Left hindlimb (tissue), 1 donor: ENCODE measurements at regions not wholly inside any gene's neighbourhood (a gene's known extent, or its start where the extent isn't known, plus 50 kb on each side); places are given as distances from the start of the nearest gene placed in this dataset.
"Not testable (repeated sequence)": the region's sequence is repeated elsewhere in the genome, so short reads cannot be mapped to it uniquely, and the experiment has no call there.

Experiments used
- DNase-seq: peaks from one replicate; pipeline ENCODE4 v3.0.0-alpha.2; 2018

- DNase-seq, result peak; percentile 27
Observed at GRCh38 chr7:145434811-145435210, 599.0 kb upstream of the TPK1 start.

- DNase-seq, result no peak
Observed at GRCh38 chr7:145431834-145432233, 596.0 kb upstream of the TPK1 start.

DNA sequence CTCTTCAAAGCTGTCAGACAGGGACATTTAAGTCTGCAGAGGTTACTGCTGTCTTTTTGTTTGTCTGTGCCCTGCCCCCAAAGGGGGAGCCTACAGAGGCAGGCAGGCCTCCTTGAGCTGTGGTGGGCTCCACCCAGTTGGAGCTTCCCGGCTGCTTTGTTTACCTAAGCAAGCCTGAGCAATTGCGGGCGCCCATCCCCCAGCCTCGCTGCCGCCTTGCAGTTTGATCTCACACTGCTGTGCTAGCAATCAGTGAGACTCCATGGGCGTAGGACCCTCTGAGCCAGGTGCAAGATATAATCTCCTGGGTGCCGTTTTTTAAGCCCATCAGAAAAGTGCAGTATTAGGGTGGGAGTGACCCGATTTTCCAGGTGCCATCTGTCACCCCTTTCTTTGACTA is 582.6 kb upstream of the TPK1 start:
- not testable (repeated sequence) for DNase-seq

- DNase-seq, result no peak
Observed at GRCh38 chr7:145411066-145411465, 575.2 kb upstream of the TPK1 start.

DNA sequence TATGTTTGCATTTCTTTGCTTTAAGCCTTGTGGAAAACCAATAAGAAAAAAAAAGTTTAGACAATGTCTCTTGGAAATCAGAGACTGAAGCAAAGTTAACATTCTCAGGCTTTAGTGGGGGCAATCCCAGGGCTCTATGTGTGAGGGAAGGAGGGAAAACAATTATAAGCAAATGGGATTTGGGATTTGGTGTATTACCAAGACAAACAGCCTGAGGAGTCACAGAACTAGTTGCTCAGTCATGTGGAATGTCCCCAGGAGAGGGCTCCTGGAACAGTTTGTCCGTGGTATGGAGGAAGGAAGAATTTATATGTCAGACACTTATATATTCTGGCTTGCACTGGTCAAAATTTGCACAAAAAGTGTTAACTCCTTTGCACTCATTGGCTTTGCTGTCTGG is 562.9 kb upstream of the TPK1 start:
- DNase-seq, result no peak

DNA sequence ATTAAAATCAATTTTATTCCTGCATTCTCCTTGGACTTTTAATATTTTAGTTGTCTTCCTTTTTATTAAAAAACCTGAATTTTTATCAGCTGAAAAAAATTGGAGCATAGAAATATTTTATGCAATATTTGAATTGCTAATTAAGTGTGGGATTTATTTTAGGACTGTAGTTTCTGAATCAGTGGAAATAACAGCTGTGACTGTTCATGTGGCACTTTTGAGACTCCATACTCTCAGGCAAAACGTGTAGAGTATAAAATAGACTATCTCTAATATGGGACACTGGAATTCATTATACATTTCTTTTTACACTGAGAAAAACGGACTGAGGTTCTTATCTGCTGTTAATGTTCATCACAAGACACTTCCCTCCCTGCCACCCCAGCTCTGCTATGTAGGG is 558.3 kb upstream of the TPK1 start:
- no peak for DNase-seq

GRCh38 chr7:145382762-145383161 is 546.9 kb upstream of the TPK1 start:
- no peak for DNase-seq

- no peak for DNase-seq
Observed at GRCh38 chr7:145378197-145378596, 542.3 kb upstream of the TPK1 start.

GRCh38 chr7:145360511-145361100 is 524.8 kb upstream of the TPK1 start:
- no peak for DNase-seq

DNA sequence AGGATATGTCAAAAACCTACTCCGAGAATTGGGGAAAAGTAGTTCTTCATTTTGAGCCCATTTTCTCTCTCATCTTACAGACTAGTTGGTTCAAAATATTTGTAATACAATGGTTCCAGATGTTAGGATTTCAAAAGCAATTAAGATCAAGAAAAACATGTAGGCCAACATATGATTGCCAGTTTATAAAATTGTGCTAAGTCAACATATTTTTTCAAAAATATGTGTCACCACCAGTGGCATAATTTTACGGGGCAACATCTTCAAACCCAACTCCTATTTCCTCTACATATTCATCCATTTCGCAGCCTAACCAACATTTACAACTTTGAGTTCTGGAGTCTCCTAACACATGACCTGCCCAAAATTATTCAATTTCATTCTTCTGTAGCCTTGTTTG is 514.5 kb upstream of the TPK1 start:
- no peak for DNase-seq

DNA sequence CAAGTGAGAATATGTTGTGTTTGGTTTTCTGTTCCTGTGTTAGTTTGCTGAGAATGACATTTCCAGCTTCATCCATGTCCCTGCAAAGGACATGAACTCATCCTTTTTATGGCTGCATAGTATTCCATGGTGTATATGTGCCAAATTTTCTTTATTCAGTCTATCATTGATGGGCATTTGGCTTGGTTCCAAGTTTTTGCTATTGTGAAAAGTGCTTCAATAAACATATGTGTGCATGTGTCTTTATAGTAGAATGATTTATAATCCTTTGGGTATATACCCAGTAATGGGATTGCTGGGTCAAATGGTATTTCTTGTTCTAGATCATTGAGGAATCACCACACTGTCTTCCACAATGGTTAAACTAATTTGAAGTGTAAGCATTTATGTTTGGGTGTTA is 513.6 kb upstream of the TPK1 start:
- DNase-seq, result not testable (repeated sequence)

GRCh38 chr7:145347271-145347670 is 511.4 kb upstream of the TPK1 start:
- no peak for DNase-seq

DNA sequence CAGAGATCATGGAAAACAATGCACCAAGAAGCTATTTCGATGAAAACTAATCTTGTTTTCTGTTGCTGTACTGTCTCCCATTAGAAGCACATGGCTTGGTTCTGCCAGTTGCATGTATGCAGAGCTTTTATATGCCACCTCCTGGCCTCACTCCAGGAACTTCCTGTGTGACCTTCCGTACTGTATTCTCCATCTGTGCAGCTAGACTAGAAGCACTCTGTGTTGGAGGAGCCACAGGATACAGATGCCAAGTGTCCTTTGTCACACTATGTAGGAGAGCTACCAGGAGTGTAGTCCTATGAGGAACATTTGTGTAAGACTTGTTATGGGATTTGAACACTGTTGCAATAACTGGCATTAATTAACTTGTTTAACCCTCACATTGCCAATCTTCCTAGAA is 503.5 kb upstream of the TPK1 start:
- DNase-seq, result no peak

- no peak for DNase-seq
Observed at GRCh38 chr7:145331522-145331921, 495.7 kb upstream of the TPK1 start.

GRCh38 chr7:145331076-145331475 is 495.2 kb upstream of the TPK1 start:
- DNase-seq, result no peak

DNA sequence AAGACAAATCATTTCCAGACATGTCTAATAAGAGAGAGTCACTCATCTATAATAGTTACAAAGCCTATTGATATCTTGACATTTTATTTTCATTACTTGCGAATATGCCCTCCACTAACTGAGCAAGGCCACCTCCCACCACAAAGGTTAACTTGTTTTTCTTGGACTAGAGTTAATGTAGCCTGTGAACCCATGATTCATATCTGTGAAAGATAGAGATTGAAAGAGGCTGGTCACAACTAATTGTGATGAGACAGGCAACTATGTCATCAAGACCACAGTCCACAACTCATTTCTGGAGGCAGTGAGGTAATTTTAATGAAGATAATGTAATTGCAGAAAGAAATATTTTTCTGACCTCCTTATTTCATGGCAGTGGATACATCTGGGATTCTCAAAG is 491.8 kb upstream of the TPK1 start:
- no peak for DNase-seq

- no peak for DNase-seq
Observed at GRCh38 chr7:145324081-145324480, 488.2 kb upstream of the TPK1 start.

GRCh38 chr7:145313551-145313950 is 477.7 kb upstream of the TPK1 start:
- no peak for DNase-seq

GRCh38 chr7:145293754-145294153 is 457.9 kb upstream of the TPK1 start:
- DNase-seq, result no peak

DNA sequence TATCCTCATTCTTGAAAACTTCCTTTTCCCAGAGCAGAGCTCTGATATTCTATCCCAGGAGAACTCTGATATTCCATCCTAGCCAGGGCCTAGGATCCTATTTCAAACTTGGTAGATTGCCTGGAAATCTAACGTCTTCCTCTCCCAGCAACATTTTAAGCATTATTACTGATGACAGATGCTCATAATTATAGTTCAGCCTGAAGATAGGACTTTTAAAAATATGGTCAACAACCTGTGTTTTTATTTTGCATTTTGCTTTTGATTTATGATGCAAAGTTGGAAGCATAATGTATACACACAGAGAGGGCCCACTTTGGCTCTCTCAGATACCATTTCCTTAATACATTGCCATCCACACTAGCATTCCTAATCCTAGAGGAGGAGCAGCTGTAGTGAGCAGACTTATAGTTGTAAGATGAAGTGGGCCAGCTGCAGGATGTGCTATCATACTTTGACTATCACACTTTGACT is 457.4 kb upstream of the TPK1 start:
- no peak for DNase-seq

DNA sequence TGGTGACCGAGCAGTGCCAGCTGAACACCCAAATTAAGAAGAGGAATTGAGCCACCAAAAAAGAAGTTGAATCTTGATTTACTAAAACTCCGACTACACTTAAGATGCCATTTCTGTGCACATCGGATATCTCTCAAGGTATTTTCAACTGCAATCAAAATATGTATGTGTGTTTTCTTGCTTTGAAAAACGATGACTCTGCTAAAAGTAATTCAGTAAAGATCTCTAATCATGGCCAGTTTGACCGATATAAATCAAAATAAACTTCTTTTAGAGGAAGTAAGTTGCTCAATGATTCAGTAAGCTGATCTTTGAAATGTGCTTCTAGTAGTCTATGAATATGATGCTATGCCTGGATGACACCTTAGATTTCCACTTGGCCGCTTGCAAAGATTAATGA is 453.5 kb upstream of the TPK1 start:
- no peak for DNase-seq

GRCh38 chr7:145276118-145276517 is 440.3 kb upstream of the TPK1 start:
- no peak for DNase-seq

DNA sequence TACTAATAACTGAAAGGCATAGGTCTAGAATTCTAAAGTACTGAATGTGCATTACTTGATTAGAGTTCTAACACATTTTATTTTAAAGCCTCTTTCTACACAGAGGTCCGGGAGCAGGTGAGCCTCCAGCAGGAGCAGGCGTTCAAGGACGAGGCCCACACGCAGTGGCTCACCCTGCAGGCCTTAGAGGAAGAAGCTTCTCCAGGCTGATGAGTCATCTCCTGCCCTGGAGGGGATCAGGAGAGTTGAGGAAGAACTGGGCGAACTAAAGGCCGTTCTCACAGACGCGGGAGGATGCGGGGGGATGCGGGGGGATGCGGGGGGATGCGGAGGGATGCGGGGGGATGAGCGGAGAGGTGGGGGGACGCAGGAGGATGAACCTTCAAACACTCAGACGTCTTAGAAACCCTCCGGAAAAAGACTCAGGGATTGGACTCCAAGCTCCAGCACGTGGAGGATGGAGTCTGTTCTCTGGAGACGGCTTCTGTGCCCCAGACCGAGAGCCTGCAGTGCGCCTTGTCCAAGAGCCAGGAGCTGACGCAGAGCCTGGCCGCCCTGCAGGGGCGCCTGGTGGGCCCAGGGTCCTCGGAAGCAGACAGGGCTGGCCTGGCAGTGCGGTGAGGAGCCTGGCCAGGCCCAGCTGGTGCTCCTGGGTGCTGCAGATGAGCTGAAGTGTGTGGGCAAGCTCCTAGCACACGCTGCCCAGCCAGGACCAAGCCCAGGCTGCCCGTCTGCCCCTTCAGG is 433.7 kb upstream of the TPK1 start:
- DNase-seq, result no peak

DNA sequence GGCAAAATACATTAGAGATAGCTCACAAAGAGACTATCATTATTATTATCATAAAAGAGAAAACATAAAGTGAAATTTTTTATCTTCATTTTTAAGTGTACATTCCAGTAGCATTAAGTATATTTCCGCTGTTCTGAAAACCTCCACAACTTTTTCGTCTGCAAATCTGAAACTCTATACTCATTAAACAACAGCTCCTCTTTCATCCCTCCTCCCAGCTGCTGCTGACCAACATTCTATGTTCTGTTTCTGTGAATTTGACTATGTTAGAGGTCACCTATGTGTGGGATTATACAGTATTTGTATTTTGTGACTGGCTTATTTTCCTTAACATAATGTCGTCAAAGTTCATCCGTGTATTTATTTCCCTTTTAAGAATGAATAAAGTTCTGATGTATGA is 429.3 kb upstream of the TPK1 start:
- no peak for DNase-seq

GRCh38 chr7:145263886-145264285 is 428.0 kb upstream of the TPK1 start:
- DNase-seq, result no peak
